ENCODE measurements at regions not wholly inside any gene's neighbourhood (a gene's known extent, or its start where the extent isn't known, plus 50 kb on each side); places are given as distances from the start of the nearest gene placed in this dataset.

DNA sequence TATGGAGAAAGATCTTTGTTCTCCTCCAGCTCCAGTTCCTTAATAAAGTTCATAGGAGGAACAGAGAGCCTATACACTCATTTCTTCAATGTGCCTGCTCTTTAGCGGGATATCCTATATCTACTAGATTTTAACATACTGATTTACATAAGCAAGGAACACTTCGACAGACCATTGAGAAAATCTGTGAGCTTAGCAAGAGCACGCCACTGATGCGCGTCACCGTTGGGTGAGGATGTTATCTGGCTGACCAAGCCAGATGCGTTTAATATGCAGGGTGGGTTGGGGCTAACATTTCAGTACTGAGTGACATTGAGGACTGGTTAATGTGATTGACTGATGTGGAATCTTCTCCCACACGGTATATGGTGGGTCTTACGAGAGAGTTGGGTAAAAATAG is 233.4 kb downstream of the SOX4 start:
- no peaks in the 10 kb centered on the region for H3K9me3 Mint-ChIP-seq
- no peaks in the 10 kb centered on the region for H3K27me3 Mint-ChIP-seq
- H3K4me3 Mint-ChIP-seq: no peak overlapping the region
- H3K4me1 Mint-ChIP-seq: peaks cover 8% of the 10 kb centered on the region
- no peak for DNase-seq
- no peaks in the 10 kb centered on the region for H3K36me3 Mint-ChIP-seq (ENCODE audit: low read depth)
- ChIA-PET CTCF (interaction anchor here (0.5 kb wide), 1 partner anchor 176 kb away, joined by 3 read pairs; no protein-coding TSS in a partner anchor), POLR2A (no interaction called here)
- no peak overlapping the region for H3K27ac Mint-ChIP-seq

DNA sequence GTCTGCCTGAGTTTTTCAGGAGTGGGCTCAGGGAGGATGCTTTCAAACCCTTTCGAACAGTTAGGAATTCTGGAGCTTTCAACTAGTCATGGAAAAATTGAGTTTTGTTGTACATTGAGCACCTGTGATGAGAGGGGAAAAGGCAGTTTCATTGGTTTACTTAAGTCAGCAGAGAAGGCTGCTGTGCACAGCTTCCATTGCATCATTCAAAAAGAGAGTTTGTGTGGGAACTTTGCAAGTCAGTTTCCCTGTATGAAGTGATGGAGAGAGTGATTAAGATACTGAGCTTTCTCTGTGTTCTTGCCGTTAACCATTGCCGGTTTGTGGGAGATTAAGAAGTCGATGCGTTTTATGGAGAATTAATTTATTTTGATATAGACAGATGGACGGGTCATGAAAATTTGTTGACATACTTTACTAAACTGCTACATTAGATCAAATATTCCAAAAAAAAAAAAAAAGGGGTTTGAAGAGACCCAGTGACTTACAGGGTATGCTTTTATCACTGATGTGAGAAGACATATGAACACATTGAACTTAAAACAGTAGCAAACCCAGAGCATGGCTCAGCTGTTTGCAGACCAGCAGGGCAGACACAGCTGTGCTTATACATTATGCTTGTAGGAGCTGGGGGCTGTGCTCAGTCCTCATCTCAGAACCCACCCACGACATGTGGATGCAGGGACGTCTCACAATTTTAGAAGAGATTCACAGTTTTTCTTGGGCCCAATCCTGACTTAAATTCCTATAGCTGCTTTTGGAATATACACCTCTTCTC is 234.1 kb downstream of the SOX4 start:
- no peak for DNase-seq
- Mint-ChIP-seq H3K4me3 (no peak overlapping the region), H3K27me3 (no peaks in the 10 kb centered on the region), H3K9me3 (no peaks in the 10 kb centered on the region), H3K27ac (no peak overlapping the region), H3K36me3 (ENCODE audit: low read depth) (no peaks in the 10 kb centered on the region), H3K4me1 (peaks cover 10% of the 10 kb centered on the region)
- CTCF ChIA-PET: interaction anchor here (0.5 kb wide), 2 partner anchors 176 to 681 kb away, joined by 3 read pairs; no protein-coding TSS in a partner anchor
- POLR2A ChIA-PET: no interaction called here

- CTCF ChIA-PET: no interaction called here
- DNase-seq: no peak
- H3K4me1 Mint-ChIP-seq: peaks cover 10% of the 10 kb centered on the region
- no peaks in the 10 kb centered on the region for H3K9me3 Mint-ChIP-seq
- no peak overlapping the region for H3K4me3 Mint-ChIP-seq
- no peaks in the 10 kb centered on the region for H3K36me3 Mint-ChIP-seq (ENCODE audit: low read depth)
- POLR2A ChIA-PET: no interaction called here
- H3K27me3 Mint-ChIP-seq: no peaks in the 10 kb centered on the region
- H3K27ac Mint-ChIP-seq: no peak overlapping the region
Observed at GRCh38 chr6:21828704-21829103, 235.2 kb downstream of the SOX4 start.

GRCh38 chr6:21829126-21829525 is 235.6 kb downstream of the SOX4 start:
- CTCF ChIA-PET: no interaction called here

DNA sequence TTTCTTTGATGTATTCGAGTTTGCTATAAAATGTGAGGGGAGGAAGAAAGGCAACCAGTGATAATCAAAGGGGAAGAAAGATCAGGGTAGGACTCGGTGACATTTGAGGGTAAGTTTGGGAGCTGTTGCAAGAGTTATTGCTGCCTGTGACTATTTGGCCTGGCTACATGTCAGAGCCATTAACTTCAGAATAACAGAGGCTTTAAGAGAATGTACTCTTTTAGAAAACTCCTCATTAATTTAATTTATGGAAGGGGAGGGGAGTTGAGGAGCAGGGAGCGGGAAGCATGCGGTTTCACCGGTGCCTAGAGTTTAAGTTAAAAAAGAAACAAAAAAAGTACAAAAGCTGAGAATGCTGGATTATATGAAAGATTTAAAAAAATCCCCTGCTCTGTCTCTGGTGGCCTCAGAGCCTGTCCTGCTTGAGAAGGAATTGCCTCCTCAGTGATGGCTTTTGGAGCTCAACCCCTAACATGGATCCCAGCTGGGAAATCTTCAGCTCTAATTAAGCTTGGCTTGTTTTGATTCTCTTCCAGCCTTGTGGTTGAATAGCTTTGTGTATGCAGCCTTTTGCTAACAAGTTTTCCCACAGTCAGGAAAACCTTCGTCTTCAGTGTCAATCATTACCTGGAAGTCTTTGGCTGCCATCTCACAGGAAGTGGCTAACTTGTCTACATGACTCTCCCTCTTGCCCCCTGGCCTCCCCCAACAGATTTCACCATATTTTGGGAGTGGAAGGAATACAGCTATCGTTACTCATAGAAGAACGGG is 238.2 kb downstream of the SOX4 start:
- Mint-ChIP-seq H3K27ac (no peak overlapping the region), H3K36me3 (ENCODE audit: low read depth) (no peaks in the 10 kb centered on the region), H3K27me3 (no peaks in the 10 kb centered on the region), H3K4me1 (peaks cover 16% of the 10 kb centered on the region), H3K9me3 (no peaks in the 10 kb centered on the region), H3K4me3 (no peak overlapping the region)
- no peak for DNase-seq
- ChIA-PET CTCF (no interaction called here), POLR2A (interaction anchor here (0.6 kb wide), 1 partner anchor 160 kb away, joined by 3 read pairs; no protein-coding TSS in a partner anchor)

More at GRCh38 chr6:21829126-21829525, 235.6 kb downstream of the SOX4 start:
- Mint-ChIP-seq H3K4me1 (peaks cover 10% of the 10 kb centered on the region), H3K4me3 (no peak overlapping the region), H3K9me3 (no peaks in the 10 kb centered on the region), H3K27ac (no peak overlapping the region), H3K36me3 (ENCODE audit: low read depth) (no peaks in the 10 kb centered on the region), H3K27me3 (no peaks in the 10 kb centered on the region)
- POLR2A ChIA-PET: no interaction called here
- no peak for DNase-seq

- no peak overlapping the region for H3K4me3 Mint-ChIP-seq
- no peaks in the 10 kb centered on the region for H3K36me3 Mint-ChIP-seq (ENCODE audit: low read depth)
- H3K27ac Mint-ChIP-seq: no peak overlapping the region
- H3K27me3 Mint-ChIP-seq: no peaks in the 10 kb centered on the region
- DNase-seq: no peak
- ChIA-PET CTCF (no interaction called here), POLR2A (no interaction called here)
- no peaks in the 10 kb centered on the region for H3K9me3 Mint-ChIP-seq
- H3K4me1 Mint-ChIP-seq: peaks cover 17% of the 10 kb centered on the region
Observed at GRCh38 chr6:21836277-21836676, 242.7 kb downstream of the SOX4 start.

GRCh38 chr6:21836772-21837425 is 243.3 kb downstream of the SOX4 start:
- no peaks in the 10 kb centered on the region for H3K36me3 Mint-ChIP-seq (ENCODE audit: low read depth)
- POLR2A ChIA-PET: no interaction called here
- H3K9me3 Mint-ChIP-seq: no peaks in the 10 kb centered on the region
- no peak for DNase-seq
- peaks cover 11% of the 10 kb centered on the region for H3K4me1 Mint-ChIP-seq
- no peak overlapping the region for H3K4me3 Mint-ChIP-seq
- CTCF ChIA-PET: no interaction called here
- no peaks in the 10 kb centered on the region for H3K27me3 Mint-ChIP-seq
- H3K27ac Mint-ChIP-seq: no peak overlapping the region

- H3K4me1 Mint-ChIP-seq: peaks cover 4% of the 10 kb centered on the region
- H3K36me3 Mint-ChIP-seq (ENCODE audit: low read depth): no peaks in the 10 kb centered on the region
- DNase-seq: no peak
- ChIA-PET CTCF (no interaction called here), POLR2A (no interaction called here)
- H3K9me3 Mint-ChIP-seq: no peaks in the 10 kb centered on the region
- no peak overlapping the region for H3K4me3 Mint-ChIP-seq
- H3K27ac Mint-ChIP-seq: no peak overlapping the region
- H3K27me3 Mint-ChIP-seq: no peaks in the 10 kb centered on the region
Observed at GRCh38 chr6:21840428-21840827, 246.9 kb downstream of the SOX4 start.

GRCh38 chr6:21842875-21843645 is 249.5 kb downstream of the SOX4 start:
- Mint-ChIP-seq H3K4me1 (peaks cover 20% of the 10 kb centered on the region), H3K36me3 (ENCODE audit: low read depth) (no peaks in the 10 kb centered on the region), H3K9me3 (no peaks in the 10 kb centered on the region), H3K27ac (no peak overlapping the region), H3K27me3 (no peaks in the 10 kb centered on the region), H3K4me3 (no peak overlapping the region)
- CTCF ChIA-PET: interaction anchor here (0.6 kb wide), 1 partner anchor 113 kb away, joined by 4 read pairs; no protein-coding TSS in a partner anchor
- POLR2A ChIA-PET: no interaction called here
- no peak for DNase-seq

DNA sequence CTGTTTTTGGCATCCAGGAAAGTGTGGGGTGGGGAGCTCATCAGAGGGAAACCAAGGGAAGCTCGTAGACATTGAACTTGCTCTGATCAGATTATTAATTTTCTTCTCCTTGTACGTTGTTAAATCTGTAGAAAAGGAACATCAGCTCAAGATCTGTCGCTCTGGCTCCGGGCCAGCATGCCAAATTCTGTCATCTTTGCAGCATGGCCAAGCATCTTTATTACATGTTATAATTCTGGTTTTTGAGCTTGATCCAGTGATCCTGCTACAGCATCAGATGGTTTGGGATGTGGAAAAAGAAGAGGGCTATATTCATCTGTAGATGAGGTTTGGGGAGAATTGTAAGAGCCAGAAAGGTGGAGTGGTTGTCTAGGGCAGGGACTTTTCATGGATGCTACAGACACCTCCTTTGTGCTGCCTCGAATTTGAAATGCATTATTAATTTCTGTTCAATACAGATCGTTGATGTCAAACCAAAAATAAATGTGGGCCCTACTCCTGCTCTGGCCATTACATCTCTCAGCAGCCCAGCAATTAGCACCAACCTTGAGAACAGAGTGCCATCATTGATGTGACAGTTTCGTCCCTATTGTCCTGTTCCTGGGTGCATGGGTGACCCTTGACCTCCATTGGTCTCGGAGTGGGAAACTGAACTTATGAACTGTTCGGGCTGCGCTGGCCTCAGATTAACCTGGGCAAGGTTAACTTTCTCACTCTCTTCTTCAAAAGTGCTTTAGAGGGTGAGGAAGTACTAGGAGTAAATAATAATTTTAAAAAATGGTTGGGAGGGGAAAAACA is 250.8 kb downstream of the SOX4 start:
- Mint-ChIP-seq H3K27ac (no peak overlapping the region), H3K27me3 (no peaks in the 10 kb centered on the region), H3K36me3 (ENCODE audit: low read depth) (no peaks in the 10 kb centered on the region), H3K9me3 (no peaks in the 10 kb centered on the region), H3K4me3 (no peak overlapping the region), H3K4me1 (peaks cover 21% of the 10 kb centered on the region)
- DNase-seq: no peak
- CTCF ChIA-PET: no interaction called here
- POLR2A ChIA-PET: no interaction called here

GRCh38 chr6:21845018-21845417 is 251.5 kb downstream of the SOX4 start:
- H3K4me3 Mint-ChIP-seq: no peak overlapping the region
- no peaks in the 10 kb centered on the region for H3K36me3 Mint-ChIP-seq (ENCODE audit: low read depth)
- no peaks in the 10 kb centered on the region for H3K27me3 Mint-ChIP-seq
- ChIA-PET CTCF (no interaction called here), POLR2A (interaction anchor here (0.6 kb wide), 1 partner anchor 21 kb away, joined by 3 read pairs; no protein-coding TSS in a partner anchor)
- no peak overlapping the region for H3K27ac Mint-ChIP-seq
- H3K9me3 Mint-ChIP-seq: no peaks in the 10 kb centered on the region
- H3K4me1 Mint-ChIP-seq: peaks cover 21% of the 10 kb centered on the region
- DNase-seq: no peak
